SK-N-SH treated with all-trans-retinoic acid at 6 μM for 48 hours (cell line): ENCODE measurements at regions not wholly inside any gene's neighbourhood (a gene's known extent, or its start where the extent isn't known, plus 50 kb on each side); places are given as distances from the start of the nearest gene placed in this dataset.

Experiments
- ATAC-seq: fragments of 200-7000 bp; cut with Tn5 transposase; 3 replicates; pipeline ENCODE4 v1.9.1; 2020; ENCODE audit warnings: mild to moderate bottlenecking, moderate library complexity
- ARNTL ChIP-seq: fragments of 450-650 bp; formaldehyde crosslinking; IDR thresholded peaks from 2 replicates; pipeline ENCODE4 v1.5.0; 2020; ENCODE audit warnings: low read depth, mild to moderate bottlenecking, moderate library complexity, borderline replicate concordance
- BACH2 ChIP-seq: fragments of 250-450 bp; sonication (Bioruptor Pico); IDR thresholded peaks from 2 replicates; pipeline ENCODE4 v1.9.0; 2021; ENCODE audit warnings: mild to moderate bottlenecking, borderline replicate concordance
- CREB5 ChIP-seq: fragments of 250-450 bp; sonication (Bioruptor Pico); IDR thresholded peaks from 2 replicates; pipeline ENCODE4 v1.5.1; 2020; ENCODE audit warnings: low read depth, mild to moderate bottlenecking, moderate library complexity
- CSDC2 ChIP-seq: fragments of 250-450 bp; sonication (Bioruptor Pico); IDR thresholded peaks from 2 replicates; pipeline ENCODE4 v1.5.0; 2020; ENCODE audit warnings: mild to moderate bottlenecking, moderate library complexity
- CSRNP3 ChIP-seq: fragments of 250-450 bp; sonication (Bioruptor Pico); IDR thresholded peaks from 2 replicates; pipeline ENCODE4 v1.5.1; 2021; ENCODE audit warnings: mild to moderate bottlenecking, moderate library complexity
- ESRRG ChIP-seq: fragments of 250-450 bp; sonication (Bioruptor Pico); IDR thresholded peaks from 2 replicates; pipeline ENCODE4 v1.6.1; 2021; ENCODE audit warnings: mild to moderate bottlenecking
- GLIS3 ChIP-seq: fragments of 250-450 bp; sonication (Bioruptor Pico); IDR thresholded peaks from 2 replicates; pipeline ENCODE4 v1.5.0; 2020; ENCODE audit warnings: mild to moderate bottlenecking, moderate library complexity
- ISL1 ChIP-seq: fragments of 250-450 bp; sonication (Bioruptor Pico); IDR thresholded peaks from 2 replicates; pipeline ENCODE4 v2.1.2; 2022; ENCODE audit warnings: mild to moderate bottlenecking, moderate library complexity
- OSR1 ChIP-seq: fragments of 250-450 bp; sonication (Bioruptor Pico); IDR thresholded peaks from 2 replicates; pipeline ENCODE4 v1.8.0; 2022; ENCODE audit warnings: moderate library complexity, mild to moderate bottlenecking, inconsistent platforms
- PATZ1 ChIP-seq: fragments of 250-450 bp; sonication (Bioruptor Pico); IDR thresholded peaks from 2 replicates; pipeline ENCODE4 v1.8.0; 2020; ENCODE audit warnings: mild to moderate bottlenecking, moderate library complexity, borderline replicate concordance
- POU6F1 ChIP-seq: fragments of 250-450 bp; sonication (Bioruptor Pico); IDR thresholded peaks from 2 replicates; pipeline ENCODE4 v1.8.0; 2021; ENCODE audit warnings: low read depth, mild to moderate bottlenecking, moderate library complexity, borderline replicate concordance
- PPARA ChIP-seq: fragments of 250-450 bp; sonication (Bioruptor Pico); IDR thresholded peaks from 2 replicates; pipeline ENCODE4 v1.5.0; 2020; ENCODE audit warnings: mild to moderate bottlenecking, borderline replicate concordance
- RARB ChIP-seq: fragments of 250-450 bp; sonication (Bioruptor Pico); IDR thresholded peaks from 2 replicates; pipeline ENCODE4 v1.8.0; 2021; ENCODE audit warnings: mild to moderate bottlenecking, moderate library complexity
- SNAI2 ChIP-seq: fragments of 250-450 bp; sonication (Bioruptor Pico); IDR thresholded peaks from 2 replicates; pipeline ENCODE4 v1.5.0; 2020; ENCODE audit warnings: mild to moderate bottlenecking, moderate library complexity
- TCF4 ChIP-seq: fragments of 250-450 bp; sonication (Bioruptor Pico); IDR thresholded peaks from 2 replicates; pipeline ENCODE4 v1.8.0; 2021; ENCODE audit warnings: mild to moderate bottlenecking, moderate library complexity, borderline replicate concordance
- TSHZ2 ChIP-seq: fragments of 250-450 bp; sonication (Bioruptor Pico); IDR thresholded peaks from 2 replicates; pipeline ENCODE4 v1.5.0; 2020; ENCODE audit warnings: mild to moderate bottlenecking, moderate library complexity
- ZC3H10 ChIP-seq: fragments of 250-450 bp; sonication (Bioruptor Pico); IDR thresholded peaks from 2 replicates; pipeline ENCODE4 v1.5.1; 2021; ENCODE audit warnings: mild to moderate bottlenecking, moderate library complexity
- ZFP3 ChIP-seq: fragments of 250-450 bp; sonication (Bioruptor Pico); IDR thresholded peaks from 2 replicates; pipeline ENCODE4 v1.5.0; 2020; ENCODE audit warnings: mild to moderate bottlenecking, moderate library complexity
- ZFP30 ChIP-seq: fragments of 450-650 bp; formaldehyde crosslinking; IDR thresholded peaks from 2 replicates; pipeline ENCODE4 v1.5.0; 2022; ENCODE audit warnings: mild to moderate bottlenecking, moderate library complexity
- ZNF565 ChIP-seq: fragments of 450-650 bp; formaldehyde crosslinking; conservative IDR thresholded peaks from 2 replicates; pipeline ENCODE4 v1.5.0; 2020; ENCODE audit warnings: low read depth, mild to moderate bottlenecking, moderate library complexity
- ZNF70 ChIP-seq: fragments of 450-650 bp; formaldehyde crosslinking; IDR thresholded peaks from 2 replicates; pipeline ENCODE4 v1.5.0; 2020; ENCODE audit warnings: mild to moderate bottlenecking, moderate library complexity
- ZNF8 ChIP-seq: fragments of 450-650 bp; formaldehyde crosslinking; IDR thresholded peaks from 2 replicates; pipeline ENCODE4 v1.5.0; 2020; ENCODE audit warnings: mild to moderate bottlenecking, moderate library complexity

GRCh38 chr2:105519516-105519915, 120.7 kb upstream of the FHL2 start:
- TF ChIP-seq ZC3H10 (CRISPR knock-in tag): no peak
- no peak for TF ChIP-seq CSDC2
- TF ChIP-seq BACH2: no peak
- no peak for TF ChIP-seq ESRRG (CRISPR knock-in tag)
- TF ChIP-seq ISL1 (CRISPR knock-in tag): no peak
- TF ChIP-seq SNAI2 (CRISPR knock-in tag): no peak
- no peak for TF ChIP-seq GLIS3 (CRISPR knock-in tag)
- no peak for TF ChIP-seq CSRNP3 (CRISPR knock-in tag)
- TF ChIP-seq ZNF70: no peak
- no peak for TF ChIP-seq ARNTL
- TF ChIP-seq TSHZ2 (CRISPR knock-in tag): no peak
- TF ChIP-seq PATZ1 (CRISPR knock-in tag): no peak
- no peak for TF ChIP-seq ZNF565 (CRISPR knock-in tag)
- no peak for TF ChIP-seq ZNF8
- no peak for TF ChIP-seq PPARA (CRISPR knock-in tag)
- ATAC-seq: no peak

- no peak for ATAC-seq
- TF ChIP-seq RARB (CRISPR knock-in tag) (no peak), PPARA (CRISPR knock-in tag) (no peak), ZNF70 (no peak), CSRNP3 (CRISPR knock-in tag) (no peak), POU6F1 (CRISPR knock-in tag) (no peak), ZNF565 (CRISPR knock-in tag) (no peak), ZFP30 (CRISPR knock-in tag) (no peak), ISL1 (CRISPR knock-in tag) (no peak), GLIS3 (CRISPR knock-in tag) (no peak), PATZ1 (CRISPR knock-in tag) (no peak), ESRRG (CRISPR knock-in tag) (no peak), ZFP3 (CRISPR knock-in tag) (no peak), OSR1 (CRISPR knock-in tag) (no peak), TCF4 (no peak), TSHZ2 (CRISPR knock-in tag) (no peak), BACH2 (no peak), ZC3H10 (CRISPR knock-in tag) (no peak), CREB5 (no peak), CSDC2 (no peak)
Measured at GRCh38 chr2:105518897-105519296, 120.0 kb upstream of the FHL2 start.
